Activated naive CD4-positive, alpha-beta T cell treated with Interleukin-2 at 50 U/mL for 16 hours (primary cell): ENCODE measurements at regions not wholly inside any gene's neighbourhood (a gene's known extent, or its start where the extent isn't known, plus 50 kb on each side); places are given as distances from the start of the nearest gene placed in this dataset.

Source experiments
- DNase-seq: peaks from one replicate; pipeline ENCODE4 v3.0.0-alpha.2; 2020

DNA sequence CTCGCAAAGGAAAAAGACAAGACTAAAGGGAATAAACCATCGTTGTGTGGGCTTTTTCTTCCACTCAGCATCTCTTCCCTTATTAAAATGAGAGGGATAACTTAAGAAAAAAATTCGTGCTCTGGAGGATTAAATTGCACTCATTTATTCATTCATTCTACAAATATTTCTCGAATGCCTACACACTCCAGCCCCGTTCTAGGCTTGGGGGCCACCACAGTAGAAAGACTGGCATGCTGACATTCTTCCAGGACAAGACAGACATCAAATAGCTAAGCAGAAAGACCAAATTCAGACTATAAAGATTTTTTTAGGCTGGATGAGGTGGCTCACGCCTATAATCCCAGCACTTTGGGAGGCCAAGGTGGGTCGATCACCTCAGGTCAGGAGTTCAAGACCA lies 65.3 kb upstream of the IL12A start:
- DNase-seq, result no peak

DNA sequence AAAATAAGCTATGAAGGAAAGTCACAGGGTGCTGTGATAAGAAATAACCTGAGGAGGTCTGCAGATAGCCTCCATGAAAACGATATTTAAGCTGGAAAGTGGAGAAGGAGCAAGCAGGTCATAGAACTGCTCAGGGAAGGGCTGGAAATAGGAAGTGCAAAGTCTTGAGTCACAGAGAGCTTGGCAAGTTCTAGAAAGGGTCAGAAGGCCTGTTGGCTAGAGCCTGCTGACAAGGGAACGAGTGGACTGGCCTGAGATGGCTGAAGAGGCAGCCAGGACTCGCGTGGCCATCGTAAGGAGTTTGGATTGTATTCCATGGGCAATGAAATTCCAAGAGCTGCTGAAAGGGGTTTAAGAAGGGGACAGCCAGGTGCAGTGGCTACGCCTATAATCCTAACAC lies 64.7 kb upstream of the IL12A start:
- DNase-seq, result no peak

DNA sequence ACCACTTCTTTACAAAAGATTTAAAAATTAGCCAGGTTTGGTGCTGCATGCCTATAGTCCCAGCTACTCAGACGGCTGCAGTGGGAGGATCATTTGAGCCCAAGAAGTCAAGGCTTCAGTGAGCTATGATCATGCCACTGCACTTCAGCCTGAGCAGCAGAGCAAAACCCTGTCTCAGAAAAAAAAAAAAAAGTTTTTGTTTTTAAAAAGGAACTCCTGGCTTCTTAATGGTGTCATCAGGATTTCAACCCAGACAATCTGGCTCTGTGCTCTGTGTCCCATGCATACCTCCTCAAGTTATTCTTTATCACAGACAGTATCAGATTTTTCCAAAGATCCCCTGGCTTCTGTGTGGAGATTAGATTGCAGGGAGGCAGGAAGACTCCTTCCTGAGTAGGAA lies 64.2 kb upstream of the IL12A start:
- DNase-seq, result no peak

DNA sequence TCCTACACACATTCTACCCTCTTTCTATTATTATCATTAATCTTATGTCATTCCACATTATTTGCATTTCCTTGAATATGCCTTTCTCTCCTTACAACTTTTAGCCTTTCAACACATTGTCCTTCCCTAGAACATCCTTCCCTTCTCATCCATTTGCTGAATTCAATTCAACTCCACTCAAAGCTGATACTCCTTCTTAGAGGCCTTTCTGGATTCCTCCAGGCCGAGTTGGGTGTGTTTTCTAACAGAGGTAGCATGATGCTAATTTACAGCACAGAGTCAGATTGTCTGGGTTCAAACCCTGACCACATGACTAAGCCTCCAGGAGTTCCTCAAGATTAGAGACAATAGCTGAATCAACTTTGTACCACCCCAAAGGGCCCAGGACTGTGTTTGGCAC lies 63.4 kb upstream of the IL12A start:
- no peak for DNase-seq

GRCh38 chr3:159926573-159926972 lies 62.1 kb upstream of the IL12A start:
- DNase-seq, result no peak

- DNase-seq, result no peak
Observed at GRCh38 chr3:159928071-159928491, 60.6 kb upstream of the IL12A start.

DNA sequence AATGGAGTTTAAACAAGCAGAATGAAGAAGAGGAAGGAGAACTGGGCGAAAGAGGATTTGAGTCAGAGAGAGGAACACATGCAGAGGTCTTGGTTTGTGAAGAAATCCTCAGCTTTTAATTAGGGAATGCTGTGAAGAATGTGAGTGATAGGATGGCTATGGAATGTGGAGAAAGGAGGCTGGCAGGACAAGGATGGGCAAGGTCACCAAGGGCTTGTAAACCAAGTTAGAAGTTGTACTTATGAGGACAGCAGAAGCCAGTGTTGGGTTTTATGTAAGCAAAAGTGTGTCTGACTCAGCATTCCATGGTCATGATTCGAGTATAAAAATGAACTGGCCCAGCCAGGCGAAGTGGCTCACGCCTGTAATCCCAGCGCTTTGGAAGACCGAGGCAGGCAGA lies 60.0 kb upstream of the IL12A start:
- DNase-seq, result no peak

DNA sequence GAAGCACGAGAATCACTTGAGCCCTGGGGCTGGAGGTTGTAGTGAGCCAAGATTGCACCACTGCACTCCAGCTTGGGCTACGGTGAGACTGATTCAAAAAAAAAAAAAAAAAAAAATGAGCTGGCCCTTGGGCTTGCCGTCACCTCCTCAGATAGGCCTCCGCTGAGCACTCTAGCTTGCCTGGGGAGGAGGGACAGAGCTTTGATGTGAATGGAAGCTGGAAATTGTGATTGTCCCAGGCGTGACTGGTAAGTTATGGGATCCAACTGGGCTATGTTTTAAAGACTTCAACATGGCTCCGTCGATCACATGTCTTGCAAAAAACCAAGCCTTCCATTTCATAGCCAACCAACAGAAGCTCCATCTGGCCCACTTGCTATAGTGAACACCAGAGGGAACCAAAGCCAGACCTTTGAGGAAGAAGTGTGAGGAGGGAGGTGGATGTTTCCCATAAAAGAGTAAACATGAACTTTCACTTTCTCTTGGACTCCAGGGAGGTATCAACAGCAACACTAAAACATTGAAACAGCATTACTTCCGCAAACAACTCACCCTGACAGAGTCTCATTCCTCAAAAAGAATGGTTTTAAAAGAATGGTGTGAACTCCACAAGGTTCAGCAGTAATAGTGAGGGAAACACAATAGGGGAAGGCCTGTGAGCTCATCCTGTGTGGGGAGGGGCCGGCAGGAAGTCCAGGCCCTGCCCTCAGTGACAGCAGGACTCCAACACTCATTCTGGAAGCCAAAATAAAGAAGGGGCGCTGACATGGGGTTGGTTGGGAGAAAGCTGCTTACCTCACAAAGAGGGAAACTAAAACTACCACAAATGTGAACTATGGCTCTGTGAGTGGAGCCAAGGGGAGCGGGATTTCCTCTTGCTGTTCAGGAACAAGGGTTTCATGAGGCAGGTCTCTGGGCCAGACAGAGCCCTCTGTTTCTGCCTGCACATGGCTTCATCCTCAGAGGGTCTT lies 59.2 kb upstream of the IL12A start:
- no peak for DNase-seq

DNA sequence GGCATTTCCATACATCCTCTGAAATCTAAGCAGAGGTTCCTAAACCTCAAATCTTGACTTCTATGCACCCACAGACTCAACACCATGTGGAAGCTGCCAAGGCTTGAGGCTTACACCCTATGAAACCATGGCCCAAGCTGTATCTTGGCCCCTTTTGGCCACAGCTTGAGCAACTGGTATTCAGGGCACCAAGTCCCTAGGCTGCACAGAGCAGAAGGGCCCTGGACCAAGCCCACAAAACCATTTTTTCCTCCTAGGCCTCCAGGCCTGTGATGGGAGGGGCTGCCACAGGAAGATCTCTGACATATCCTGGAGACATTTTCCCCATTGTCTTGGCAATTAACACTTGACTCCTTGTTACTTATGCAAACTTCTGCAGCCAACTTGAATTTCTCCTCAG lies 54.4 kb upstream of the IL12A start:
- DNase-seq, result no peak

DNA sequence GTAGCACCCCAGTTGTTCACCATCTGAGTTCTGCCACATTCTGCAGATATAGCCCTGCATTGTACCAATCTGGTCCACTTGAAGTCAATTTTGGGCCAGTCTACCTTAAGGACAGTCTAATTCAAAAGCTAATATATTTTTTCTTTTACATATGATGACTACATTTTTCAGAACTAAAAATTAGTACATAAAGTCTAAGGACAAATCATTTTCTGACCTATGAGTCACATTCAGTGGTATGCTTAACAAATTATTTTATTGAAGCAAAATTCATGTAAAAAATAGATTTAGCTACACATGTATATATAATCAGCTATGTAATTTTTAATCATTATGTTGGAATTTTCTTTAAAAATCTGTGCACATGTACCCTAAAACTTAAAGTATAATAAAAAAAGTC lies 52.1 kb upstream of the IL12A start:
- no peak for DNase-seq

DNA sequence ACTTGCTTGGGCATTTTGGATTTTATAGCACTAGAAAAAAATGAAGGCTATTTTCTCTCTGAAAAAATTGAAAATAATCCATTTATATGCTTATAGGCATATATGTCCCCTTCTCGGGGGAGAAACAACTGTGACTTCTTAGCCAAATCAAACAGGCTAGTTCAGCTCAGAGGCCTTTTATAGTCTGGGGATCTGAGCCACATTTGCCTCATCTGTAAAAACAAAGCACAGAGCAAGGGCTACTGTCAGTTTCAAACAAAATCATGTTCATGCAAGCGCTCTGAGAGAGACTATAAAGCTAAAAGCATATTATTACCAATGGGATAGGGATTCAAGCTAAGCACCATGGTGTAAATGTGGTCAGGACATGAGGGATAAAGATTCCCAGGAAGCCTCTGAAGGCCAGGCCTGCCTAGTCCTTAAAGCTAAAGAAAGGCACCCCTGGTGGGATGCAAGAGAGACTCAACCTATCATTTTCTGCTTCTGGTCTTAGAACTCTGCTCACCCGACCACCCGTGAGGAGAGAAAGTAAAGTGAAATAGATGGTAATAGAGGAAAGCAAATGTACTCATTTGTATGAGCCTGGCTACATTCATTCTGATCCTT lies 51.0 kb upstream of the IL12A start:
- DNase-seq, result no peak

DNA sequence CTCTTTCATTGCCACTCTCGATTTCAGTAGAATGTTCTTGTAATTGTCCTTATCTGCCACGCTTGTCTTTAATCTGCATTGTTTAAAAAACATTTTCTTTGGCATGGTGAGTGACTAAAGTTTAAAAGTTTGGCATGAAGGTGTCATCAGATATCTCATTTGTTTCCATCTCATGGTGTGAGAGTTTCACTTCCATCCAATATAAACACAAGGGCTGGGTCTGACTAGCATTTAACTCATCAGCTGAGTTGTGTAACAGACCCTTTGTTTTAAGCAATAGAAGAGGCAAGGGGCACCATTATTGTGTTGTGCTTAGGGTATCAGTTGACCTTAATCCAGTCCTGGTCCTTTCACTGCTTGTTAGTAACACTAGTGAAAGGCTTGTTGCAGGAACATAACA lies 49.9 kb upstream of the IL12A start:
- no peak for DNase-seq
